Adrenal gland (tissue), 9 donors: ENCODE measurements at regions not wholly inside any gene's neighbourhood (a gene's known extent, or its start where the extent isn't known, plus 50 kb on each side); places are given as distances from the start of the nearest gene placed in this dataset.

Source experiments
- DNase-seq, 7 donors: peaks; one replicate each; pipeline ENCODE4 v3.0.0-alpha.2; 2019 to 2020
- H3K27ac ChIP-seq, 5 donors: fragments of 200-600 bp; sonication (generic) in 4 of 5; 1 replicate in 3 of 5; 2 replicates in 2 of 5; pipeline versions ENCODE4 v1.5.1 to v1.8.0; 2016 to 2020; ENCODE audit warnings: mild to moderate bottlenecking in 1 of 5
- H3K27me3 ChIP-seq: fragments of 200-600 bp; 2 replicates; pipeline ENCODE4 v1.8.0; 2021
- H3K36me3 ChIP-seq, 2 donors: fragments of 200-600 bp; replicated peaks in 1 of 2; 1 replicate in 1 of 2; 2 replicates in 1 of 2; pipeline versions ENCODE4 v1.5.1 to v1.8.0; 2018 to 2022
- H3K4me1 ChIP-seq, 2 donors: fragments of 200-600 bp; replicated peaks in 1 of 2; 1 replicate in 1 of 2; 2 replicates in 1 of 2; pipeline versions ENCODE4 v1.5.1 to v1.8.0; 2018 to 2021
- H3K4me3 ChIP-seq, 4 donors: fragments of 200-600 bp; sonication (generic) in 3 of 4; one replicate each; pipeline ENCODE4 v1.5.1; 2016 to 2018
- H3K9me3 ChIP-seq, 3 donors: fragments of 200-600 bp; sonication (generic) in 1 of 3; replicated peaks in 1 of 3; 1 replicate in 2 of 3; 2 replicates in 1 of 3; pipeline versions ENCODE4 v1.5.1 to v1.8.0; 2016 to 2021
- CTCF ChIP-seq, 6 experiments: fragments of 450-650 bp in 4 of 6; fragments of 200-600 bp in 2 of 6; sonication (generic) in 1 of 6; IDR thresholded peaks; 1 replicate in 5 of 6; 2 replicates in 1 of 6; pipeline versions ENCODE4 v1.5.1 to v1.8.0; 2016 to 2021; ENCODE audit warnings: antibody characterized with exemption in 6 of 6, mild to moderate bottlenecking in 2 of 6, moderate library complexity in 1 of 6
- POLR2A ChIP-seq, 2 donors: fragments of 450-650 bp; IDR thresholded peaks; one replicate each; pipeline ENCODE4 v1.6.1; 2017; ENCODE audit warnings: antibody characterized with exemption in 2 of 2, mild to moderate bottlenecking in 2 of 2, moderate library complexity in 1 of 2
- whole genome bisulfite sequencing, 4 donors: extraction: QIAGEN DNeasy Blood & Tissue Kit in 2 of 4; methylation state at CpG; one replicate each; pipeline versions ENCODE4 v1.1.5 to v1.1.7; 2013 to 2017; 5-methylcytosine and 5-hydroxymethylcytosine counted together
- intact Hi-C, 2 donors: fragments of 100-400 bp; cut with DNase I; formaldehyde crosslinking; loops; one replicate each; pipeline versions ENCODE4 v1.14.1 to v1.15.0; 2022 to 2023
- donor health status: healthy with polysubstance abuse.
- donor health status: Bipolar disorder and iron deficiency.
- donor health status: DM: yes; HTN: yes; CAD: no.
- donor health status: DM: no; HTN: no; CAD: no.
- donor health status: DM: no; HTN: no; CAD: no.

- no peaks in the 10 kb centered on the region for H3K9me3 ChIP-seq
- no peaks in the 10 kb centered on the region for H3K4me1 ChIP-seq
- no peak for DNase-seq
- H3K4me3 ChIP-seq: no peak overlapping the region
- intact Hi-C loops: no loop called here
- H3K27me3 ChIP-seq: no peaks in the 10 kb centered on the region
- no peaks in the 10 kb centered on the region for H3K36me3 ChIP-seq
- 65 to 76% (median 71%) methylated on average over 2 of the region's 2 CpGs for WGBS, 4 donors
- TF ChIP-seq CTCF (IDR thresholded peaks at IDR 0.05) (no peak), POLR2A (IDR thresholded peaks at IDR 0.05) (no peak)
- no peak overlapping the region for H3K27ac ChIP-seq
Measured at GRCh38 chr2:60127191-60127590, 426.3 kb downstream of the BCL11A start.

GRCh38 chr2:60125611-60126426 lies 427.6 kb downstream of the BCL11A start:
- no peaks in the 10 kb centered on the region for H3K4me1 ChIP-seq
- no peak overlapping the region for H3K4me3 ChIP-seq
- no peak for DNase-seq
- H3K27me3 ChIP-seq: no peaks in the 10 kb centered on the region
- no peaks in the 10 kb centered on the region for H3K36me3 ChIP-seq
- H3K9me3 ChIP-seq: no peaks in the 10 kb centered on the region
- no peak overlapping the region for H3K27ac ChIP-seq
- intact Hi-C loops: no loop called here
- TF ChIP-seq POLR2A (IDR thresholded peaks at IDR 0.05): no peak
- TF ChIP-seq CTCF (IDR thresholded peaks at IDR 0.05): no peak
- 61 to 65% (median 64%) methylated on average over 8 of the region's 8 CpGs for WGBS, 4 donors

- intact Hi-C loops: no loop called here
- 67 to 81% (median 73%) methylated on average over 2 of the region's 2 CpGs for WGBS, 4 donors
- no peak for DNase-seq
- Histone ChIP-seq H3K4me3 (no peak overlapping the region), H3K27ac (no peak overlapping the region), H3K27me3 (no peaks in the 10 kb centered on the region), H3K4me1 (no peaks in the 10 kb centered on the region), H3K36me3 (no peaks in the 10 kb centered on the region), H3K9me3 (no peaks in the 10 kb centered on the region)
- peak in 1 of 6 experiments; percentile 5 for TF ChIP-seq CTCF (IDR thresholded peaks at IDR 0.05)
- no peak for TF ChIP-seq POLR2A (IDR thresholded peaks at IDR 0.05)
Measured at GRCh38 chr2:60119778-60120177, 433.7 kb downstream of the BCL11A start.

GRCh38 chr2:60118917-60119316 lies 434.5 kb downstream of the BCL11A start:
- H3K36me3 ChIP-seq: no peaks in the 10 kb centered on the region
- no peak overlapping the region for H3K27ac ChIP-seq
- no peak overlapping the region for H3K4me3 ChIP-seq
- H3K4me1 ChIP-seq: no peaks in the 10 kb centered on the region
- no peaks in the 10 kb centered on the region for H3K9me3 ChIP-seq
- no peak for TF ChIP-seq CTCF (IDR thresholded peaks at IDR 0.05)
- no peak for TF ChIP-seq POLR2A (IDR thresholded peaks at IDR 0.05)
- intact Hi-C loops: no loop called here
- no peak for DNase-seq
- WGBS, 4 donors: 81 to 92% (median 86%) methylated on average over 1 of the region's 1 CpG
- H3K27me3 ChIP-seq: no peaks in the 10 kb centered on the region
